C4-2B (cell line): ENCODE measurements at regions not wholly inside any gene's neighbourhood (a gene's known extent, or its start where the extent isn't known, plus 50 kb on each side); places are given as distances from the start of the nearest gene placed in this dataset.

ENCODE experiments used
- CTCF ChIP-seq: fragments of 450-650 bp; conservative IDR thresholded peaks from 2 replicates; pipeline ENCODE4 v1.5.1; 2017; ENCODE audit warnings: mild to moderate bottlenecking
- ZFX ChIP-seq: fragments of 450-650 bp; IDR thresholded peaks from 2 replicates; pipeline ENCODE4 v1.6.1; 2017

GRCh38 chr6:11433860-11434259 lies 103.7 kb upstream of the TMEM170B start:
- TF ChIP-seq CTCF (no peak), ZFX (no peak)
